IMR-90 (cell line): ENCODE measurements at regions not wholly inside any gene's neighbourhood (a gene's known extent, or its start where the extent isn't known, plus 50 kb on each side); places are given as distances from the start of the nearest gene placed in this dataset.

Experiments used
- ATAC-seq: fragments of 200-7000 bp; cut with Tn5 transposase; 2 replicates; pipeline ENCODE4 v1.9.1; 2020; ENCODE audit warnings: low read depth, mild to moderate bottlenecking, moderate library complexity
- BruUV-seq: library from RNA; stranded (reverse); fragments of 400-500 nt; replicated peaks from 2 replicates; lab custom pipeline; 2021; lab: Mats Ljungman, UMichigan
- CTCF ChIA-PET: fragments of 300-600 bp; formaldehyde crosslinking; extraction: SDS; loops from one replicate; lab custom pipeline; 2021; ENCODE audit warnings: antibody characterized with exemption; lab: Yijun Ruan, JAX
- POLR2A ChIA-PET: fragments of 300-600 bp; sonication (Branson Sonifier 250); formaldehyde crosslinking; loops from one replicate; lab custom pipeline; 2022; ENCODE audit warnings: antibody characterized with exemption; ENCODE audit not compliant: unreplicated experiment; lab: Charles Lee
- DNase-seq: peaks from one replicate; pipeline ENCODE4 v3.0.0; 2013
- H2AFZ ChIP-seq: replicated peaks from 2 replicates; pipeline ENCODE3; 2013; ENCODE audit warnings: low read length, mild to moderate bottlenecking; ENCODE audit not compliant: poor library complexity
- H2AK5ac ChIP-seq: 2 replicates; pipeline ENCODE4 v1.6.1; 2013; ENCODE audit warnings: low read depth, low read length, inconsistent platforms
- H2AK9ac ChIP-seq: replicated peaks from 2 replicates; pipeline ENCODE3; 2013; ENCODE audit warnings: mild to moderate bottlenecking, low read depth, low read length, moderate library complexity; ENCODE audit not compliant: poor library complexity
- H2BK120ac ChIP-seq: 2 replicates; pipeline ENCODE4 v1.6.1; 2013; ENCODE audit warnings: low read depth, low read length, inconsistent platforms
- H2BK15ac ChIP-seq: 3 replicates; pipeline ENCODE4 v1.6.1; 2013; ENCODE audit warnings: low read depth, low read length, inconsistent platforms
- H2BK20ac ChIP-seq: 2 replicates; pipeline ENCODE4 v1.6.1; 2013; ENCODE audit warnings: low read depth, mild to moderate bottlenecking, inconsistent platforms, low read length, moderate library complexity
- H2BK5ac ChIP-seq: 2 replicates; pipeline ENCODE4 v1.6.1; 2013; ENCODE audit warnings: mild to moderate bottlenecking, low read depth, low read length, inconsistent platforms; ENCODE audit not compliant: poor library complexity, severe bottlenecking
- H3K14ac ChIP-seq: replicated peaks from 2 replicates; pipeline ENCODE4 v1.6.1; 2013; ENCODE audit warnings: low read depth, low read length, inconsistent platforms
- H3K18ac ChIP-seq: 2 replicates; pipeline ENCODE4 v1.6.1; 2013; ENCODE audit warnings: low read depth, low read length, control low read depth
- H3K23ac ChIP-seq: 2 replicates; pipeline ENCODE4 v1.6.1; 2013; ENCODE audit warnings: low read depth, low read length, inconsistent platforms
- H3K27ac ChIP-seq: 2 replicates; pipeline ENCODE4 v1.5.1; 2013; ENCODE audit warnings: mild to moderate bottlenecking, control low read depth, low read length; ENCODE audit not compliant: insufficient read depth
- H3K27me3 ChIP-seq: 2 replicates; pipeline ENCODE4 v1.6.1; 2013; ENCODE audit warnings: low read length; ENCODE audit not compliant: control insufficient read depth, insufficient read depth
- H3K36me3 ChIP-seq: 2 replicates; pipeline ENCODE4 v1.6.1; 2013; ENCODE audit warnings: low read length, mixed read lengths; ENCODE audit not compliant: control insufficient read depth, insufficient read depth
- H3K4ac ChIP-seq: 2 replicates; pipeline ENCODE4 v1.6.1; 2013; ENCODE audit warnings: low read depth, low read length, inconsistent platforms
- H3K4me1 ChIP-seq: 2 replicates; pipeline ENCODE4 v1.6.1; 2013; ENCODE audit warnings: low read length, mixed read lengths; ENCODE audit not compliant: control insufficient read depth, insufficient read depth
- H3K4me2 ChIP-seq: 2 replicates; pipeline ENCODE4 v1.6.1; 2013; ENCODE audit warnings: low read depth, mild to moderate bottlenecking, control low read depth, low read length, moderate library complexity
- H3K4me3 ChIP-seq: 2 replicates; pipeline ENCODE4 v1.5.1; 2013; ENCODE audit warnings: low read depth, mild to moderate bottlenecking, control low read depth, low read length, moderate library complexity; ENCODE audit not compliant: insufficient read depth
- H3K56ac ChIP-seq: 2 replicates; pipeline ENCODE4 v1.6.1; 2013; ENCODE audit warnings: low read length, inconsistent platforms; ENCODE audit not compliant: insufficient read depth; ENCODE audit errors: extremely low read depth
- H3K79me1 ChIP-seq, 2 experiments: 2 replicates each; pipeline ENCODE4 v1.6.1; 2013; ENCODE audit warnings: low read length in 2 of 2, inconsistent platforms in 1 of 2, low read depth in 1 of 2
- H3K9ac ChIP-seq: 2 replicates; pipeline ENCODE4 v1.6.1; 2013; ENCODE audit warnings: low read depth, low read length, control low read depth
- H3K9me1 ChIP-seq: 2 replicates; pipeline ENCODE4 v1.6.1; 2013; ENCODE audit warnings: low read length, inconsistent platforms; ENCODE audit not compliant: insufficient read depth
- H3K9me3 ChIP-seq: 2 replicates; pipeline ENCODE4 v1.6.1; 2013; ENCODE audit warnings: low read length; ENCODE audit not compliant: control insufficient read depth, insufficient read depth
- H4K20me1 ChIP-seq: 2 replicates; pipeline ENCODE4 v1.6.1; 2013; ENCODE audit warnings: low read length, inconsistent platforms; ENCODE audit not compliant: insufficient read depth
- H4K5ac ChIP-seq: 2 replicates; pipeline ENCODE4 v1.6.1; 2013; ENCODE audit warnings: mild to moderate bottlenecking, low read depth, low read length, control low read depth
- H4K8ac ChIP-seq, 2 experiments: 2 replicates each; pipeline ENCODE4 v1.6.1; 2013; ENCODE audit warnings: low read depth in 2 of 2, low read length in 2 of 2, control low read depth in 1 of 2, inconsistent platforms in 1 of 2
- H4K91ac ChIP-seq: 2 replicates; pipeline ENCODE4 v1.6.1; 2013; ENCODE audit warnings: low read depth, low read length, inconsistent platforms; ENCODE audit not compliant: insufficient read depth
- BHLHE40 ChIP-seq: fragments of 150-350 bp; IDR thresholded peaks from 2 replicates; pipeline ENCODE4 v1.6.1; 2016; ENCODE audit warnings: mild to moderate bottlenecking, low read depth, low read length
- CEBPB ChIP-seq: IDR thresholded peaks from 2 replicates; pipeline ENCODE4 v1.6.1; 2012; ENCODE audit warnings: low read depth, low read length, improper control_type of control experiment
- CHD1 ChIP-seq: IDR thresholded peaks from 2 replicates; pipeline ENCODE4 v1.6.1; 2012; ENCODE audit warnings: low read depth, low read length, improper control_type of control experiment
- FOS ChIP-seq: fragments of 150-350 bp; IDR thresholded peaks from 2 replicates; pipeline ENCODE4 v1.6.1; 2016; ENCODE audit warnings: low read depth, low read length
- MAFK ChIP-seq: IDR thresholded peaks from 2 replicates; pipeline ENCODE4 v1.6.1; 2012; ENCODE audit warnings: low read depth, low read length, improper control_type of control experiment
- MAZ ChIP-seq: IDR thresholded peaks from 2 replicates; pipeline ENCODE4 v1.6.1; 2012; ENCODE audit warnings: low read depth, mild to moderate bottlenecking, low read length, improper control_type of control experiment, moderate library complexity, borderline replicate concordance
- MXI1 ChIP-seq: IDR thresholded peaks from 2 replicates; pipeline ENCODE4 v1.6.1; 2012; ENCODE audit warnings: low read depth, mild to moderate bottlenecking, low read length, moderate library complexity, borderline replicate concordance
- NFE2L2 ChIP-seq: fragments of 150-350 bp; IDR thresholded peaks from 2 replicates; pipeline ENCODE4 v1.6.1; 2016; ENCODE audit warnings: low read depth, mild to moderate bottlenecking, low read length
- POLR2A ChIP-seq: IDR thresholded peaks from 2 replicates; pipeline ENCODE4 v1.6.1; 2012; ENCODE audit warnings: mild to moderate bottlenecking, low read depth, low read length
- RAD21 ChIP-seq: IDR thresholded peaks from 2 replicates; pipeline ENCODE4 v1.6.1; 2012; ENCODE audit warnings: low read length, improper control_type of control experiment
- RCOR1 ChIP-seq: IDR thresholded peaks from 2 replicates; pipeline ENCODE4 v1.6.1; 2012; ENCODE audit warnings: mild to moderate bottlenecking, low read length, improper control_type of control experiment; ENCODE audit not compliant: insufficient replicate concordance
- RFX5 ChIP-seq: IDR thresholded peaks from 2 replicates; pipeline ENCODE4 v1.8.0; 2012; ENCODE audit warnings: low read depth, mild to moderate bottlenecking, low read length, moderate library complexity
- SMC3 ChIP-seq: fragments of 150-350 bp; IDR thresholded peaks from 2 replicates; pipeline ENCODE4 v1.6.1; 2016; ENCODE audit warnings: low read depth, mild to moderate bottlenecking, antibody characterized with exemption, low read length, moderate library complexity
- dilution Hi-C: fragments of 300-500 bp; cut with HindIII; formaldehyde crosslinking; loops from one replicate; pipeline ENCODE4 v1.14.3; 2018; ENCODE audit warnings: low sequenced_read_pairs; ENCODE audit not compliant: unreplicated experiment
- in situ Hi-C: fragments of 300-500 bp; cut with MboI; formaldehyde crosslinking; loops from 3 replicates; pipeline ENCODE4 v1.14.3; 2019; ENCODE audit warnings: low sequenced_read_pairs, inconsistent platforms, mixed read lengths
- intact Hi-C: fragments of 100-400 bp; cut with micrococcal nuclease; formaldehyde crosslinking; loops from 2 replicates; pipeline ENCODE4 v1.10.0; 2022
- TF ChIP-seq, protein P1 (sequence below): fragments of 150-350 bp; IDR thresholded peaks from 2 replicates; pipeline ENCODE4 v1.6.1; 2016; ENCODE audit warnings: low read depth, mild to moderate bottlenecking, low read length, moderate library complexity, borderline replicate concordance
- TF ChIP-seq, protein P2 (sequence below): conservative IDR thresholded peaks from 2 replicates; pipeline ENCODE4 v1.5.1; 2012; ENCODE audit warnings: mild to moderate bottlenecking, low read depth, low read length, improper control_type of control experiment
- TF ChIP-seq, protein P3 (sequence below): fragments of 150-350 bp; IDR thresholded peaks from 2 replicates; pipeline ENCODE4 v1.6.1; 2017; ENCODE audit warnings: mild to moderate bottlenecking, antibody characterized with exemption, low read length, low read depth

DNA sequence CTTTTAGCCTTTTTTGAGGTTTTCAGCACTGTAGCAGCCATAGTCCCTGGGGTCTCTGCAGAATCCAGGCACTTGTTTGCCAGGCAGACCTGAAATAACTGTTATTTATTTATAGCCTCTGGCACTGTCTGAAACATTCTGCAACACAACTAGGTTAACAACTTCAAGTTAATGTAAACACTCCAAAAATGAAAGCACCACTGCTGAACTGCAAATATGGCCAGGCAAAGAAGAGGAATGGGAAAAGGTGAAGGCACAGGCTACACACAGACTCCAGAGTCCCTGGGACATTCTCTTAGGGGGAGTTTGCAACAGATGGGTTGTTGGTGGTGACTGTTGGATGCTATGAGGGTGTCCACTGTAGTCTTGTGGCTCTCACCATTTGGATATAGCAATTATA, 369.0 kb downstream of the MAT2B start:
- H2BK5ac ChIP-seq: no peak overlapping the region
- H3K9me1 ChIP-seq: no peaks in the 10 kb centered on the region
- H3K79me1 ChIP-seq: no peaks in the 10 kb centered on the region
- H3K23ac ChIP-seq: no peak overlapping the region
- H3K27ac ChIP-seq: no peak overlapping the region
- H2AK9ac ChIP-seq: no peak overlapping the region
- no peak overlapping the region for H2AK5ac ChIP-seq
- H3K36me3 ChIP-seq: no peaks in the 10 kb centered on the region
- ATAC-seq (no peak), DNase-seq (no peak)
- no peak overlapping the region for H2BK20ac ChIP-seq
- H3K56ac ChIP-seq: no peak overlapping the region
- in situ Hi-C loops (no loop called here), dilution Hi-C loops (no loop called here), intact Hi-C loops (no loop called here)
- no peak overlapping the region for H4K5ac ChIP-seq
- no TSS peak for BruUV-seq
- H3K27me3 ChIP-seq: no peaks in the 10 kb centered on the region
- no peak overlapping the region for H3K14ac ChIP-seq
- CTCF ChIA-PET: no interaction called here
- no peak overlapping the region for H3K18ac ChIP-seq
- H4K8ac ChIP-seq: no peak overlapping the region
- no peak overlapping the region for H4K91ac ChIP-seq
- TF ChIP-seq, protein P1, sequence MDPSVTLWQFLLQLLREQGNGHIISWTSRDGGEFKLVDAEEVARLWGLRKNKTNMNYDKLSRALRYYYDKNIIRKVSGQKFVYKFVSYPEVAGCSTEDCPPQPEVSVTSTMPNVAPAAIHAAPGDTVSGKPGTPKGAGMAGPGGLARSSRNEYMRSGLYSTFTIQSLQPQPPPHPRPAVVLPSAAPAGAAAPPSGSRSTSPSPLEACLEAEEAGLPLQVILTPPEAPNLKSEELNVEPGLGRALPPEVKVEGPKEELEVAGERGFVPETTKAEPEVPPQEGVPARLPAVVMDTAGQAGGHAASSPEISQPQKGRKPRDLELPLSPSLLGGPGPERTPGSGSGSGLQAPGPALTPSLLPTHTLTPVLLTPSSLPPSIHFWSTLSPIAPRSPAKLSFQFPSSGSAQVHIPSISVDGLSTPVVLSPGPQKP: no peak
- TF ChIP-seq POLR2A (no peak), NFE2L2 (no peak), CEBPB (no peak), RCOR1 (no peak), SMC3 (no peak), MXI1 (no peak), MAFK (no peak), CHD1 (no peak), RAD21 (no peak), FOS (no peak), MAZ (no peak), RFX5 (no peak), BHLHE40 (no peak)
- TF ChIP-seq, protein P2, sequence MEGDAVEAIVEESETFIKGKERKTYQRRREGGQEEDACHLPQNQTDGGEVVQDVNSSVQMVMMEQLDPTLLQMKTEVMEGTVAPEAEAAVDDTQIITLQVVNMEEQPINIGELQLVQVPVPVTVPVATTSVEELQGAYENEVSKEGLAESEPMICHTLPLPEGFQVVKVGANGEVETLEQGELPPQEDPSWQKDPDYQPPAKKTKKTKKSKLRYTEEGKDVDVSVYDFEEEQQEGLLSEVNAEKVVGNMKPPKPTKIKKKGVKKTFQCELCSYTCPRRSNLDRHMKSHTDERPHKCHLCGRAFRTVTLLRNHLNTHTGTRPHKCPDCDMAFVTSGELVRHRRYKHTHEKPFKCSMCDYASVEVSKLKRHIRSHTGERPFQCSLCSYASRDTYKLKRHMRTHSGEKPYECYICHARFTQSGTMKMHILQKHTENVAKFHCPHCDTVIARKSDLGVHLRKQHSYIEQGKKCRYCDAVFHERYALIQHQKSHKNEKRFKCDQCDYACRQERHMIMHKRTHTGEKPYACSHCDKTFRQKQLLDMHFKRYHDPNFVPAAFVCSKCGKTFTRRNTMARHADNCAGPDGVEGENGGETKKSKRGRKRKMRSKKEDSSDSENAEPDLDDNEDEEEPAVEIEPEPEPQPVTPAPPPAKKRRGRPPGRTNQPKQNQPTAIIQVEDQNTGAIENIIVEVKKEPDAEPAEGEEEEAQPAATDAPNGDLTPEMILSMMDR: no peak
- TF ChIP-seq, protein P3, sequence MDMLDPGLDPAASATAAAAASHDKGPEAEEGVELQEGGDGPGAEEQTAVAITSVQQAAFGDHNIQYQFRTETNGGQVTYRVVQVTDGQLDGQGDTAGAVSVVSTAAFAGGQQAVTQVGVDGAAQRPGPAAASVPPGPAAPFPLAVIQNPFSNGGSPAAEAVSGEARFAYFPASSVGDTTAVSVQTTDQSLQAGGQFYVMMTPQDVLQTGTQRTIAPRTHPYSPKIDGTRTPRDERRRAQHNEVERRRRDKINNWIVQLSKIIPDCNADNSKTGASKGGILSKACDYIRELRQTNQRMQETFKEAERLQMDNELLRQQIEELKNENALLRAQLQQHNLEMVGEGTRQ: no peak
- POLR2A ChIA-PET: no interaction called here
- no peak overlapping the region for H3K9ac ChIP-seq
- no peaks in the 10 kb centered on the region for H3K9me3 ChIP-seq
- no peak overlapping the region for H3K4ac ChIP-seq
- no peak overlapping the region for H3K4me3 ChIP-seq
- H3K4me2 ChIP-seq: no peak overlapping the region
- H3K4me1 ChIP-seq: 0 out of 2 replicates have a peak, but pooled peaks cover 3% of the 10 kb centered on the region
- no peak overlapping the region for H2BK15ac ChIP-seq
- no peaks in the 10 kb centered on the region for H4K20me1 ChIP-seq
- H2AFZ ChIP-seq: no peak overlapping the region
- 0 out of 2 replicates have a peak overlapping the region, but pooled peaks have one; percentile 22 for H2BK120ac ChIP-seq
